ENCODE measurements at regions not wholly inside any gene's neighbourhood (a gene's known extent, or its start where the extent isn't known, plus 50 kb on each side); places are given as distances from the start of the nearest gene placed in this dataset.

GRCh38 chr2:2848198-2848597 is 517.1 kb upstream of the MYT1L start:
- Histone ChIP-seq H3K4me1 (replicated peaks in 1 of 2) (no peaks in the 10 kb centered on the region), H3K9me3 (replicated peaks in 1 of 3) (no peaks in the 10 kb centered on the region), H3K36me3 (replicated peaks in 1 of 2) (no peaks in the 10 kb centered on the region), H3K27me3 (no peaks in the 10 kb centered on the region), H3K27ac (no peak overlapping the region), H3K4me3 (no peak overlapping the region)
- intact Hi-C loops (cut with DNase I), result no loop called here
- TF ChIP-seq CTCF (IDR thresholded peaks at IDR 0.05) (no peak), POLR2A (IDR thresholded peaks at IDR 0.05) (no peak)
- WGBS, 4 donors, result 79 to 97% (median 90%) methylated on average over 6 of the region's 6 CpGs
- DNase-seq, result no peak

GRCh38 chr2:2847209-2847676 is 516.2 kb upstream of the MYT1L start:
- Histone ChIP-seq H3K27me3 (no peaks in the 10 kb centered on the region), H3K4me3 (no peak overlapping the region), H3K9me3 (replicated peaks in 1 of 3) (no peaks in the 10 kb centered on the region), H3K36me3 (replicated peaks in 1 of 2) (no peaks in the 10 kb centered on the region), H3K27ac (no peak overlapping the region), H3K4me1 (replicated peaks in 1 of 2) (no peaks in the 10 kb centered on the region)
- no peak for DNase-seq
- 57 to 76% (median 66%) methylated on average over 4 to 5 of the region's 5 CpGs for WGBS, 4 donors
- intact Hi-C loops (cut with DNase I), result no loop called here
- TF ChIP-seq CTCF (IDR thresholded peaks at IDR 0.05), result no peak
- TF ChIP-seq POLR2A (IDR thresholded peaks at IDR 0.05), result no peak

- intact Hi-C loops (cut with DNase I), result no loop called here
- TF ChIP-seq POLR2A (IDR thresholded peaks at IDR 0.05), result no peak
- no peak for TF ChIP-seq CTCF (IDR thresholded peaks at IDR 0.05)
- WGBS, 4 donors, result 50 to 62% (median 59%) methylated on average over 14 to 17 of the region's 17 CpGs
- DNase-seq, result peak in 1 of 7 donors; percentile 80
- Histone ChIP-seq H3K36me3 (replicated peaks in 1 of 2) (no peaks in the 10 kb centered on the region), H3K4me1 (replicated peaks in 1 of 2) (no peaks in the 10 kb centered on the region), H3K27ac (no peak overlapping the region), H3K9me3 (replicated peaks in 1 of 3) (no peaks in the 10 kb centered on the region), H3K4me3 (no peak overlapping the region), H3K27me3 (no peaks in the 10 kb centered on the region)
These were observed 515.5 kb upstream of the MYT1L start for GRCh38 chr2:2846332-2847208.

DNA sequence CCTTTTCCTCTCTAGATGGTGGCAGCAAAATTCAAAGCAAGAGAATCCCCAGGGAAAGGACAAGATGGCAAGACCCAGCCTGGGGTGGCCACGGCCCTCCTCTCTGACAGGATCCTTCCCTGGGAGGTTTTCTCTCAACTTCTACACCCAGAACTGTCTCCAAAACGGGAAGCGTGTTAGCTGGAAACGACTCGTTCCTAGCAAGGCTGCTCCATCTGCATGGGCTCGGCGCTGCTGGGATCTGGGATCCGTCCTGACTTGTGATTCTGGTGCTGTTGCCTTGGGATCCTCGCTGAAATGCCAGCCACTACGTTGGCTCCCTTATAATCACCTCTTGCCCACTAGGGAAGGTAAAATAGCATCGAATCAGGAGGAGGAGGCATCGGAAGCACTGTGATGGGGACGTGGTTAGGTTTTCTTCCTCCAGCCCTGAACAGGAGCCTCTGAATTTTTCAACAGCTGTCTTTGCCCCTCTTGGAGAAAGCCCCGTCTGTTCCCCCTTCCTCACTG is 514.8 kb upstream of the MYT1L start:
- Histone ChIP-seq H3K36me3 (replicated peaks in 1 of 2) (no peaks in the 10 kb centered on the region), H3K27ac (no peak overlapping the region), H3K9me3 (replicated peaks in 1 of 3) (no peaks in the 10 kb centered on the region), H3K27me3 (no peaks in the 10 kb centered on the region), H3K4me1 (replicated peaks in 1 of 2) (no peaks in the 10 kb centered on the region), H3K4me3 (no peak overlapping the region)
- intact Hi-C loops (cut with DNase I), result no loop called here
- no peak for TF ChIP-seq POLR2A (IDR thresholded peaks at IDR 0.05)
- no peak for TF ChIP-seq CTCF (IDR thresholded peaks at IDR 0.05)
- 75 to 85% (median 80%) methylated on average over 13 to 14 of the region's 14 CpGs for WGBS, 4 donors
- DNase-seq, result no peak
